Endothelial cell of umbilical vein (primary cell): ENCODE measurements at regions not wholly inside any gene's neighbourhood (a gene's known extent, or its start where the extent isn't known, plus 50 kb on each side); places are given as distances from the start of the nearest gene placed in this dataset.

Experiments
- BruUV-seq: library from RNA; stranded (reverse); fragments of 400-500 nt; replicated peaks from 2 replicates; lab custom pipeline; 2021; lab: Mats Ljungman, UMichigan
- CTCF ChIA-PET: fragments of 300-600, 350-600 bp; sonication (Branson Sonifier 250); formaldehyde crosslinking; loops from one replicate; lab custom pipeline; 2021; ENCODE audit warnings: antibody characterized with exemption, inconsistent platforms; lab: Charles Lee
- POLR2A ChIA-PET: fragments of 300-600, 350-600 bp; sonication (Branson Sonifier 250); formaldehyde crosslinking; loops from one replicate; lab custom pipeline; 2021; ENCODE audit warnings: antibody characterized with exemption, inconsistent platforms; lab: Charles Lee
- DNase-seq: peaks from one replicate; pipeline ENCODE4 v3.0.0-alpha.2; 2011; ENCODE audit warnings: low read depth, low spot score
- FAIRE-seq: peaks from 2 replicates; lab custom pipeline; 2011; peaks lifted over from hg19 to GRCh38; lab: Jason Lieb, UNC
- H2AFZ ChIP-seq: 2 replicates; pipeline ENCODE4 v1.6.0; 2012; ENCODE audit warnings: low read depth, low read length, control low read depth, inconsistent platforms
- H3K27ac ChIP-seq: 2 replicates; pipeline ENCODE4 v1.5.1; 2011; ENCODE audit warnings: low read depth, mild to moderate bottlenecking, control low read depth, low read length, moderate library complexity; ENCODE audit not compliant: insufficient read depth
- H3K27me3 ChIP-seq, 2 experiments: 2 replicates each; pipeline versions ENCODE4 v1.6.0 to v1.6.1; 2011; ENCODE audit warnings: low read length in 2 of 2, mixed read lengths in 1 of 2; ENCODE audit not compliant: control insufficient read depth in 2 of 2, insufficient read depth in 2 of 2
- H3K36me3 ChIP-seq, 2 experiments: 2 replicates in 1 of 2; 3 replicates in 1 of 2; pipeline ENCODE4 v1.5.1; 2011; ENCODE audit warnings: low read length in 2 of 2, mild to moderate bottlenecking in 1 of 2, moderate library complexity in 1 of 2; ENCODE audit not compliant: control insufficient read depth in 2 of 2, insufficient read depth in 2 of 2; ENCODE audit errors: extremely low read depth in 1 of 2
- H3K4me1 ChIP-seq: 3 replicates; pipeline ENCODE4 v1.5.1; 2011; ENCODE audit warnings: mild to moderate bottlenecking, low read length; ENCODE audit not compliant: control insufficient read depth, insufficient read depth; ENCODE audit errors: extremely low read depth
- H3K4me2 ChIP-seq: 2 replicates; pipeline ENCODE4 v1.6.1; 2011; ENCODE audit warnings: low read length, control low read depth, mixed read lengths; ENCODE audit not compliant: insufficient read depth
- H3K4me3 ChIP-seq, 3 experiments: fragments of 200-600 bp in 1 of 3; sonication (generic), shearing (Covaris generic) in 1 of 3; replicated peaks in 1 of 3; 2 replicates each; pipeline ENCODE4 v1.5.1; 2011 to 2016; ENCODE audit warnings: control low read depth in 3 of 3, low read length in 3 of 3, mild to moderate bottlenecking in 2 of 3, inconsistent platforms in 1 of 3, low read depth in 1 of 3, moderate library complexity in 1 of 3; ENCODE audit not compliant: insufficient read depth in 1 of 3
- H3K79me2 ChIP-seq: 2 replicates; pipeline ENCODE4 v1.6.0; 2012; ENCODE audit warnings: low read length, inconsistent platforms; ENCODE audit not compliant: control insufficient read depth, insufficient read depth
- H3K9ac ChIP-seq: replicated peaks from 2 replicates; pipeline ENCODE3; 2011; ENCODE audit warnings: low read length, control low read depth; ENCODE audit not compliant: insufficient read depth; ENCODE audit errors: extremely low read depth
- H3K9me1 ChIP-seq: replicated peaks from 3 replicates; pipeline ENCODE4 v1.6.0; 2011; ENCODE audit warnings: mild to moderate bottlenecking, low read length; ENCODE audit not compliant: control insufficient read depth, insufficient read depth; ENCODE audit errors: extremely low read depth
- H3K9me3 ChIP-seq: replicated peaks from 2 replicates; pipeline ENCODE4 v1.5.1; 2012; ENCODE audit warnings: low read length, inconsistent platforms; ENCODE audit not compliant: control insufficient read depth, insufficient read depth
- H4K20me1 ChIP-seq: replicated peaks from 2 replicates; pipeline ENCODE3; 2011; ENCODE audit warnings: mild to moderate bottlenecking, low read length; ENCODE audit not compliant: control insufficient read depth, insufficient read depth; ENCODE audit errors: extremely low read depth
- EZH2 ChIP-seq: IDR thresholded peaks from 2 replicates; pipeline ENCODE4 v1.6.1; 2012; ENCODE audit warnings: borderline replicate concordance, low read depth, mild to moderate bottlenecking, moderate library complexity, low read length, inconsistent platforms; ENCODE audit not compliant: severe bottlenecking
- FOS ChIP-seq: IDR thresholded peaks from 2 replicates; pipeline ENCODE4 v1.6.1; 2011; ENCODE audit warnings: mild to moderate bottlenecking, low read length, moderate library complexity, borderline replicate concordance; ENCODE audit not compliant: insufficient read depth
- GATA2 ChIP-seq: IDR thresholded peaks from 2 replicates; pipeline ENCODE4 v1.7.0; 2011; ENCODE audit warnings: low read depth, mild to moderate bottlenecking, moderate library complexity, mixed read lengths, low read length; ENCODE audit not compliant: insufficient read length, insufficient read depth
- JUN ChIP-seq: IDR thresholded peaks from 2 replicates; pipeline ENCODE4 v1.6.1; 2011; ENCODE audit warnings: borderline replicate concordance, low read depth; ENCODE audit not compliant: insufficient read length, insufficient read depth
- MYC ChIP-seq: IDR thresholded peaks from one replicate; pipeline ENCODE4 v1.6.1; 2011; ENCODE audit warnings: mild to moderate bottlenecking, low read depth, low read length
- POLR2A ChIP-seq: IDR thresholded peaks from 2 replicates; pipeline ENCODE4 v1.6.1; 2012; ENCODE audit warnings: low read depth, mild to moderate bottlenecking, control low read depth, low read length
- POLR2AphosphoS5 ChIP-seq: IDR thresholded peaks from 2 replicates; pipeline ENCODE4 v1.6.1; 2012; ENCODE audit warnings: low read depth, mild to moderate bottlenecking, control low read depth, low read length, moderate library complexity; ENCODE audit not compliant: insufficient read depth
- dilution Hi-C: fragments of 300-500 bp; cut with MboI; formaldehyde crosslinking; loops from one replicate; pipeline ENCODE4 v1.15.0; 2019; ENCODE audit warnings: low sequenced_read_pairs; ENCODE audit not compliant: extremely low pct_ligation_motif_present
- intact Hi-C: fragments of 100-400 bp; cut with micrococcal nuclease; formaldehyde crosslinking; loops from one replicate; pipeline ENCODE4 v1.10.0; 2022
- TF ChIP-seq, protein P1 (sequence below): IDR thresholded peaks from 2 replicates; pipeline ENCODE4 v1.6.1; 2011; ENCODE audit not compliant: insufficient read depth, insufficient read length
- TF ChIP-seq, protein P2 (sequence below), 2 donors: IDR thresholded peaks; 1 replicate in 1 of 2; 2 replicates in 1 of 2; pipeline ENCODE4 v1.5.1; 2011; ENCODE audit warnings: low read length in 2 of 2, mild to moderate bottlenecking in 2 of 2, moderate library complexity in 2 of 2, control low read depth in 1 of 2, inconsistent platforms in 1 of 2, low read depth in 1 of 2; ENCODE audit not compliant: insufficient read depth in 1 of 2; ENCODE audit errors: extremely low read depth in 1 of 2

DNA sequence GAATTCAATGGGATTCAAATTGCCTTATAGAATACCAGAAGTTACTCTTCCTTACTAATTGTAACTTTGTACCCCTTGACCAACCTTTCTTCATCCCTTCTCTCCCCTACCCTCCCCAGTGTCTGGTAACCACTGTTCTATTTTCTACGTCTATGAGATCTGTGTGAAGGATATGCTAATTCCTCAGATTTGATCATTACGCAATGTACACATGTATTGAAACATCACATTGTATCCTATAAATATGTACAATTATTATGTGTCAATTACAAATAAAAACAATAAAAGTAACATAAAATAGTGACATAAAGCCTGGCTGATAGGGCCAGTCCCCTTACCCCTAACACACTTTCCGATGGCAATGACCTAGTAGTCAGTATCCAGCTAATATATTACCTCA lies 95.1 kb upstream of the GRIA3 start:
- H3K36me3 ChIP-seq: no peaks in the 10 kb centered on the region
- POLR2A ChIA-PET: no interaction called here

DNA sequence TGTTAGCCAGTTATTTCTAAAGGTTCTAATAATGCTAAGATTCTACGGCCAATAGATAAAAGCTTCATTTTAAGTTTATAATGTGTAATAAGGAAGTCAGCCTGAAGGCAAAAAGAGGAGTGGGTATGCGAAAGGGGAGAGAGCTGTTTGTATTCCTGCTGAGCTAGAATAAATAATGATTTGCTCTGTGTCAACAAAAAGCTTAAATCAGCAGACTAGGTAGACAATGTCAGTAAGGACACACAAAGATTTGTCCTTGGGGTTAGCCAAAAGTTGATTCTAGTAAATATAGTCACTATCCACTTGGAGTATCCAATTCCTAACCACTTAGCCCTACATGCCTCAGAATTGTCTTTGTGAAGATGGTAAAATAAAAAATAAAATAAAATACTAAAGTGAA lies 90.3 kb upstream of the GRIA3 start:
- Histone ChIP-seq H4K20me1 (no peaks in the 10 kb centered on the region), H3K4me3 (no peak overlapping the region), H3K9me3 (no peaks in the 10 kb centered on the region), H3K9me1 (no peaks in the 10 kb centered on the region), H3K79me2 (no peaks in the 10 kb centered on the region), H3K36me3 (no peaks in the 10 kb centered on the region), H3K4me1 (no peaks in the 10 kb centered on the region), H3K9ac (no peak overlapping the region), H2AFZ (no peak overlapping the region), H3K27ac (no peak overlapping the region), H3K27me3 (no peaks in the 10 kb centered on the region), H3K4me2 (no peak overlapping the region)
- dilution Hi-C loops: no loop called here
- no peak for FAIRE-seq
- no TSS peak for BruUV-seq
- no peak for TF ChIP-seq JUN
- TF ChIP-seq, protein P1, sequence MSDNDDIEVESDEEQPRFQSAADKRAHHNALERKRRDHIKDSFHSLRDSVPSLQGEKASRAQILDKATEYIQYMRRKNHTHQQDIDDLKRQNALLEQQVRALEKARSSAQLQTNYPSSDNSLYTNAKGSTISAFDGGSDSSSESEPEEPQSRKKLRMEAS: no peak
- TF ChIP-seq POLR2A: no peak
- TF ChIP-seq, protein P2, sequence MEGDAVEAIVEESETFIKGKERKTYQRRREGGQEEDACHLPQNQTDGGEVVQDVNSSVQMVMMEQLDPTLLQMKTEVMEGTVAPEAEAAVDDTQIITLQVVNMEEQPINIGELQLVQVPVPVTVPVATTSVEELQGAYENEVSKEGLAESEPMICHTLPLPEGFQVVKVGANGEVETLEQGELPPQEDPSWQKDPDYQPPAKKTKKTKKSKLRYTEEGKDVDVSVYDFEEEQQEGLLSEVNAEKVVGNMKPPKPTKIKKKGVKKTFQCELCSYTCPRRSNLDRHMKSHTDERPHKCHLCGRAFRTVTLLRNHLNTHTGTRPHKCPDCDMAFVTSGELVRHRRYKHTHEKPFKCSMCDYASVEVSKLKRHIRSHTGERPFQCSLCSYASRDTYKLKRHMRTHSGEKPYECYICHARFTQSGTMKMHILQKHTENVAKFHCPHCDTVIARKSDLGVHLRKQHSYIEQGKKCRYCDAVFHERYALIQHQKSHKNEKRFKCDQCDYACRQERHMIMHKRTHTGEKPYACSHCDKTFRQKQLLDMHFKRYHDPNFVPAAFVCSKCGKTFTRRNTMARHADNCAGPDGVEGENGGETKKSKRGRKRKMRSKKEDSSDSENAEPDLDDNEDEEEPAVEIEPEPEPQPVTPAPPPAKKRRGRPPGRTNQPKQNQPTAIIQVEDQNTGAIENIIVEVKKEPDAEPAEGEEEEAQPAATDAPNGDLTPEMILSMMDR (IDR thresholded peaks at IDR 0.05; ENCODE audit: extremely low read depth in 1 of 2, insufficient read depth in 1 of 2, low read depth in 1 of 2, low read length in 2 of 2): no peak
- no peak for TF ChIP-seq POLR2AphosphoS5
- TF ChIP-seq FOS: no peak
- TF ChIP-seq GATA2: no peak
- no peak for TF ChIP-seq EZH2
- TF ChIP-seq MYC: no peak
- intact Hi-C loops: no loop called here
- no peak for DNase-seq
- CTCF ChIA-PET: no interaction called here
- POLR2A ChIA-PET: no interaction called here

More for the DNA sequence above, 95.1 kb upstream of the GRIA3 start:
- Histone ChIP-seq H3K79me2 (no peaks in the 10 kb centered on the region), H3K9me3 (no peaks in the 10 kb centered on the region), H3K9ac (no peak overlapping the region), H3K9me1 (no peaks in the 10 kb centered on the region), H3K4me1 (no peaks in the 10 kb centered on the region), H2AFZ (no peak overlapping the region), H3K4me2 (no peak overlapping the region), H3K4me3 (no peak overlapping the region), H4K20me1 (no peaks in the 10 kb centered on the region), H3K27ac (no peak overlapping the region), H3K27me3 (no peaks in the 10 kb centered on the region)
- BruUV-seq: no TSS peak
- TF ChIP-seq EZH2 (no peak), JUN (no peak), FOS (no peak), POLR2AphosphoS5 (no peak), MYC (no peak)
- TF ChIP-seq, protein P2 (IDR thresholded peaks at IDR 0.05; ENCODE audit: extremely low read depth in 1 of 2, insufficient read depth in 1 of 2, low read depth in 1 of 2, low read length in 2 of 2): no peak
- CTCF ChIA-PET: no interaction called here
- dilution Hi-C loops: no loop called here
- intact Hi-C loops: no loop called here
- FAIRE-seq (no peak), DNase-seq (no peak)
